Erythroblast (primary cell): ENCODE measurements at regions not wholly inside any gene's neighbourhood (a gene's known extent, or its start where the extent isn't known, plus 50 kb on each side); places are given as distances from the start of the nearest gene placed in this dataset.

ENCODE experiments used
- GATA1 ChIP-seq: IDR thresholded peaks from 2 replicates; pipeline ENCODE4 v1.6.1; 2011; ENCODE audit warnings: low read depth, mild to moderate bottlenecking, control low read depth, low read length, moderate library complexity
- POLR2A ChIP-seq: IDR thresholded peaks from 2 replicates; pipeline ENCODE4 v1.6.1; 2011; ENCODE audit warnings: mild to moderate bottlenecking, low read length

GRCh38 chr5:98076501-98076900, 697.0 kb upstream of the RGMB start:
- TF ChIP-seq GATA1 (no peak), POLR2A (no peak)
